Hepatocyte (in vitro differentiated cells): ENCODE measurements at regions not wholly inside any gene's neighbourhood (a gene's known extent, or its start where the extent isn't known, plus 50 kb on each side); places are given as distances from the start of the nearest gene placed in this dataset.

Experiments used
- CTCF ChIP-seq: fragments of 200-600 bp; sonication (generic); IDR thresholded peaks from 2 replicates; pipeline ENCODE4 v1.5.1; 2016; ENCODE audit warnings: antibody characterized with exemption, mild to moderate bottlenecking; ENCODE audit not compliant: poor library complexity
- EZH2 ChIP-seq: fragments of 200-600 bp; sonication (generic); IDR thresholded peaks from 2 replicates; pipeline ENCODE4 v1.6.1; 2016; ENCODE audit warnings: antibody characterized with exemption, mild to moderate bottlenecking, borderline replicate concordance
- EZH2phosphoT487 ChIP-seq: fragments of 200-600 bp; sonication (generic); IDR thresholded peaks from one replicate; pipeline ENCODE4 v1.6.1; 2018; ENCODE audit warnings: antibody characterized with exemption, mild to moderate bottlenecking, low read depth, moderate library complexity; ENCODE audit not compliant: unreplicated experiment, severe bottlenecking

GRCh38 chr2:4527416-4527815 lies 824.0 kb downstream of the DCDC2C start:
- TF ChIP-seq CTCF, result no peak
- TF ChIP-seq EZH2, result no peak
- TF ChIP-seq EZH2phosphoT487, result no peak
